GM19328 (cell line): ENCODE measurements at regions not wholly inside any gene's neighbourhood (a gene's known extent, or its start where the extent isn't known, plus 50 kb on each side); places are given as distances from the start of the nearest gene placed in this dataset.

Source experiments
- ATAC-seq: cut with Tn5 transposase; IDR thresholded peaks from one replicate; pipeline ENCODE4 v1.9.1; 2021; ENCODE audit warnings: mild to moderate bottlenecking, moderate library complexity; ENCODE audit not compliant: unreplicated experiment

- ATAC-seq: no peak
Measured at GRCh38 chr10:9759596-9759995, 1258.1 kb upstream of the CELF2 start.

DNA sequence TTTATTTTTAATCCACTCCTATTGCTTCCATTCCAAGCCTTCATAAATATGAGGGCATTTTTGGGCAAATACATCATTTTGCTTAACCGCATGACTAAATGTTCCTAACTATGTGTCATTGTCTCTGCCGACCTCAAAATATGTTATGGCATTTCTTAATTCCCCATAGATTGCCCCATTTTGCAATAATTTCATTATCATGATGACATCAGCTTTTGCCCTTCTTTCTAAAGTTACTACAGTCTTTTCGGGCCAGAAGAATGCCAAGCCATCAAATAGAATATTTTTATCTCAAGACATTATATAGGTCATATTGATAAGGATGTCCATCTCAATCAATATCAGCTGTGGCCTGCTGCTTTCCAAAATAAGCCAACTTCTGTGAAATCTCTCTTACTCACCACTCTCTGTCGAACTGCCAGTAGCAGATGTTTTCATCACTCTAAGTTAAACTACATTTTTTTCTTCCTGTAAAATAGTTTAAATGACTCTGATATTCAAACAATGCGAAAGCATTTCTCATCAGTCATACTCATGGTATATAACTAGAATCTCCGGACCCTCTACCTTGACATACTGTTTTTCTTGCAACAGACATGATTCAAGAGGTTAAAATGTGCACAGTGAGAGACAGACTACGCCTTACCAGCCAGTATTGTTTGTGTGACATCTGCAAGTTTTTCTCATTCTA lies 1254.6 kb upstream of the CELF2 start:
- no peak for ATAC-seq

DNA sequence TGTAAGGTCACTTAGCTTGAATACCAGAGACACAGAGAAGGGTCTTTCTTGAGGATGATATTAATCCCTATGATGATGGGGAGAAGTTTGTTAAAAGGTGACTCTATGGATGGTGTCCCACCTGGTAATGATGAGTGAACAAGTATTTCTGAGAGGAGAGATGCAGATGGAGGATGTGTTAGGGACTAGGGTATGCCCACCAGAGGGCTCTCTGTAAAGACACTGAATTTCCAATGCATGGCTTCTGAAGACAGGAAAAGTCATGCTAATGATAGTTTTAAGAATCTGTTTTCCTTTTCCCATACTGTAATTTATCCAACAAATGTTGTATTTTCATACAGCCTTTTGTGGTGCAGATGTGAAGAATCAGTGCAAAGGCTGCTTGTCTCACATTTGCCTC lies 1250.9 kb upstream of the CELF2 start:
- no peak for ATAC-seq

DNA sequence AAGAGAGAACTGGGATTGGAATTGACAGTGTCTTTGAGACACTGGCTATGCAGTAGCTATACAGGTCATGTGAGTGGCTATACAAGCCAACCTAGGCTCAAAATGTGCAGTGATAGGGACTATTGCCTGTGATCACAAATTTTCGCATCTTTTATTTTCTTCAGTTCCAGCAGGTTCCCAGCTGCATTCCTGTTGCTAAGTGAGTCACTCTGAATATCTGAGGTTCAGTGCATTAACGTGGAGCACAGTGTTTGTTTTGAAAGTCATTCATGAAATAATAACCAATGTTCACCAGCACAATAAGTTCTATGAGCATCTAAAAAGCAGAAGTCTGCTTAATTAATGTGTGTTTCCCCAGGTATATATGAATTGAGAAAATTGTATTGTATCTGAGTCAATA lies 1236.0 kb upstream of the CELF2 start:
- no peak for ATAC-seq

DNA sequence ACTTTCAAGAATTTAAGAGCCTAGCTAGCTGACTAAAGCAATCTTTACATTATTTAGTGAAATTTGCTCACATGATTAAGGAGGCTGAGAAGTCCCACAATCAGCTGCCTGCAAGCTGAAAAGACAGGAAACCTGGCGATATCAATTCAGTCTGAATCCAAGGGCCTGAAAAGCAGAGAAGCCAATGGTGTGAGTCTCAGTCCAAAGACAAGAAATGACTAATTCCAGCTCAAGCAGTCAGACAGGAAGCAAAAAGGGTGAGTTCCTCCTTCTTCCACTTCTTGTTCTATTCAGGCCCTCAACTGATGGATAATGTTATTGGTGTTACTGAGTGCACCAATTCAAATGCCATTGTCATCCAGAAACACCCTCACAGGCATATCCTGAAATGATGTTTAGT lies 1231.6 kb upstream of the CELF2 start:
- ATAC-seq: no peak

DNA sequence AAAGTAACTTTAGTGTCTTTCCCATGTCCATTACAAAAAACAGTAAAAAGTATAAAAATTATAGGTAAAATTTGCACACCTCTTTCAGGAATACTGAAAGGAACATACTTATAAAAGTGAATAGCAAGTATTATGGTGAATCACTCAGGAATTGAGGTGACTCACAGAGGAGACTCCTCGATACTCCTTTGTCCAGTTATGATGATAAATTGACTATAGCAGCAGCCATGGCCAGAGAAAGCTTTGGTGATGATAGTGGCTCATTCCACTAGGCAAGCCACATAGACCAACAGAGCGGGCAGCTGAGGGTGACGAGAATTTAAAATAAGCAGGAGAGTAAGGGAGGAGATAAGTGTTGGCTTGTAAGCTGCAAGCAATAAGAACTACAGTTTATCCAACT lies 1231.1 kb upstream of the CELF2 start:
- no peak for ATAC-seq

DNA sequence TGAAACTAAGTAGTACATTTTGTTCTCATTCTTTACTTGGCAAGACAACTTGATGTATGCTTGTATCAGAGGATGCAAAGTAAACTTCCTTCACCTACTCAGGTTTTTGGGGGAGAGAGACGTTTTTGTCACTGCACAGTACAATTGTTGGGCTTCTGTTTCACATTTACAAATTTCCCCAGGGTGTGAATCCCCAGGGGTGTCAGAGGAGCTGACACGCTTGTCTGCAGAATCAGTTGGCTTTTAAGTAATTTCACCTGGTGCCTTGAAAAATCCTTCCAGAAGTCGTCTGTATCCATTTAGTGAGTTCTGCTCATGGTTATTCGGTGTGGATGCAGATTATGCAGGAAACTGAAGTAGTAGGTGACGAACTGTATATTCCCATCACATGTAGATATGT lies 1227.7 kb upstream of the CELF2 start:
- no peak for ATAC-seq

- no peak for ATAC-seq
Measured at GRCh38 chr10:9792181-9792580, 1225.5 kb upstream of the CELF2 start.

GRCh38 chr10:9796564-9796963 lies 1221.1 kb upstream of the CELF2 start:
- ATAC-seq: no peak

GRCh38 chr10:9800011-9800410 lies 1217.7 kb upstream of the CELF2 start:
- ATAC-seq: no peak

- ATAC-seq: no peak
Measured at GRCh38 chr10:9800571-9800970, 1217.1 kb upstream of the CELF2 start.

GRCh38 chr10:9807846-9808245 lies 1209.8 kb upstream of the CELF2 start:
- ATAC-seq: no peak

- no peak for ATAC-seq
Measured at GRCh38 chr10:9811601-9812000, 1206.1 kb upstream of the CELF2 start.

GRCh38 chr10:9814285-9814864 lies 1203.3 kb upstream of the CELF2 start:
- no peak for ATAC-seq

GRCh38 chr10:9819756-9820494 lies 1197.7 kb upstream of the CELF2 start:
- ATAC-seq: no peak

- ATAC-seq: no peak
Measured at GRCh38 chr10:9823268-9823930, 1194.3 kb upstream of the CELF2 start.

DNA sequence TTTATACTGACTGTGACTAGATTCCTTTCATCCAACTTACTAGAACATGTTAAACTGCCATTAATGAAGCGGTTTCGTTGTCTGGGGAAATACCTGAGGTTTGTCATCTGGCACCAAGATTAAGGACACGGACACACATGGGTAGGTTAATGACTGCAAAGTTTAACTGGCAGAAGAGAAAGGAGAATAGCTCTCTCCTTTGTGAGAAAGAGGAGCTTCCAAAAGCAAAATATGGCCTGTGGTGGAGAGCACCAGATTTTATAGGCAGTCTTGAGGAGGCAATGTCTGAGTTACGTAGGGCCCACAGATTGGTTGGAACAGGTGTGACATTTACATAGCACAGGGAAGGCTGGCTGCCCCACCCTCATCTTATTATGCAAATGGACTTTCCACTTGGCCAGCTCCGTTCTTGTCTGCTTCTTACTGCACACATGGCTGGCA lies 1193.0 kb upstream of the CELF2 start:
- no peak for ATAC-seq

DNA sequence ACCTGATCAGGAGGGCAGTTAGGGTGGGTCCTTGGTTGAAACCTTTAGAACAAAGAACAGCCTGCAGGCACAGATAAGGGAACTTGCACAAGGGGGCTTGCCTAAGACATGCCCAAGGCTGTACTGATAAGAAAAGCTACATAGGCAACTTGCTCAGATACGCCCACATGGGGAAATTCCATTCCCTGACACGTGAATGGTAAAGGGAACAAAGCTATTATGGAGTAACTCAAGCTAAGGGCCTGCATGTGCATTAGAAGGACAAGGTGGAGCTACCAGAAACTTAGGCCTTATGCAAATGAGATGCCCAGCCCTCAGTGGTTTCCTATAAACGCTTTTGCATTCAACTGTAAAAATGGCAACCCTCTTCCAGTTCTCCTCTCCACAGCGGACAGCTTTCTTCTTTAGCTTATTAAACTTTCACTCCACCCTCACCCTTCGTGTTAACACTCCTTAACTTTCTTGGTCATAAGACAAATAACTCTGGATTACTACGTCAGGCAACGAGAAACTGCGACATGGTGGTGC lies 1192.1 kb upstream of the CELF2 start:
- ATAC-seq: no peak

GRCh38 chr10:9828110-9828509 lies 1189.6 kb upstream of the CELF2 start:
- ATAC-seq: no peak

DNA sequence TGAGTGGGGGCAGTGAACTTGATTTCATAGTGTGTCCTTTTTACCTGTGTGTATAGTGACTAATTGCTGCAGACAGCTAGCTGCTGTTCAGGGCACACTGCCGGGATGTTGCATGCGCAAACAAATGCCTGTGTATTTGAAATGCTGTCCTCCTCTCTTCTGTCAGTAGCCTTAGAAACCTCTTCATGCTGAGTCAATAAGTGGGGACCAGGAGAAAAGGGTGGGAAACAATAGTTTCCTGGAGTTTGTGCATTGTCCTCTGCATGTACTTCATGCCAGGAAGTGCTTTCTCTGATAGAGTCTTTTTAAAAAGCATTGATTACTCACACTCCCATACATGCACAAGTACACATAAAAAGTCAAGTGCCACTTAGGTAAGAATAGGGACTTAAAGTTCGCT lies 1183.7 kb upstream of the CELF2 start:
- no peak for ATAC-seq

DNA sequence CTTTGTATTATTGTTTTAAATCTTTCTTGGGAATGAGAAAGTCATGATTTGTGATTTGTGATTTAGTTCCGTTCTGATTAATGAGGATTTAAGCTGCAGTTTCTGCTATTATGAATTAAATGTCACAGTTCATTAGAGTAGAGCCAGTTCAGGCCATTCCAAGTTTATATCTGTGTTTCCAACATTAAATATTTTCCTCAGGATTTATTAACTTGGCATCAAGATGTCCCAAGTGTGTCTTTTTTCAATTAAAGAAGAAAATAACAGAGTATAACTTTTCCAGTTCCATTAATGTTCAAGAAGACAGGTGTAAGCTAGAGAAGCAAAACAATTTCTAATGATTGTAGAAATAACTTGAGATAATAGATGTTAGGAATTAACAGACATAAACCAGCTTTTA lies 1183.2 kb upstream of the CELF2 start:
- no peak for ATAC-seq
